Medulla oblongata (tissue), 1 donor: ENCODE measurements at regions not wholly inside any gene's neighbourhood (a gene's known extent, or its start where the extent isn't known, plus 50 kb on each side); places are given as distances from the start of the nearest gene placed in this dataset.

ENCODE experiments used
- DNase-seq: peaks from one replicate; pipeline ENCODE4 v3.0.0-alpha.2; 2015; ENCODE audit errors: extremely low spot score

DNA sequence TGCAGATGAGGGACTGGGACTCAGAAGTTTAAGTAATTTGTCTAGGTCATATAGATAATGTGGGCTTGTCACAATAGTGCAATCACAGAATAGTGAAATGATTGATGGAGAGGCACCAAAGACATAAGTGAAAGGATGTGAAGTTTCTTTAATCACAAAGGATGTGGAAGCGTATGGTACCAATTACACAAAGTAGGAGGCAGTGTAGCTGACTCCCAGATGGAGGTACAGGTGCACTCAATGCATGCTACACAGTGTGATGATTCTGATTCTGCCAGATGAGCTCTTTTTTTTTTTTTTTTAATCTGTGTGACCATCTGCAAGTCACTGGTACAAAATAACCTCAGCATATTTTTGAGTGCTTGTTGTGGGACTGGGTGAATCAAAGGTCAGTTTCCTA lies 411.3 kb downstream of the SPRY1 start:
- no peak for DNase-seq

DNA sequence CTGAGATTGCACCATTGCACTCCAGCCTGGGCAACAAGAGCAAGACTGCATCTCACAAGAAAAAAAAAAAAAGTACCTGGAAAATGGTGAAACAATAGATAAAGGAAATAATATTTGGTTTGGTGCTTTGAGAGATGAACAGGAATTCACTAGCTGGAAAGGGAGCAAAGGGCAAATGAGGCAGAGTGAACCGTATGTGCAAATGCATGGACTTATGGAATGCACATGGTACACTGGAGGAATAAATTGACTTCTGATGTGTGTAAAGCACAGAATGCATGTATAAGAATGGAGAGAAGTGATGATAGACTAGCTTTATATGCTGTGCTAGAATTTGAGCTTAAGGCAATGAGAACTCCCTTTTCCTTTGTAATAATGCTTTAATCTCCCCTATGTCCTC lies 413.3 kb downstream of the SPRY1 start:
- DNase-seq = no peak

DNA sequence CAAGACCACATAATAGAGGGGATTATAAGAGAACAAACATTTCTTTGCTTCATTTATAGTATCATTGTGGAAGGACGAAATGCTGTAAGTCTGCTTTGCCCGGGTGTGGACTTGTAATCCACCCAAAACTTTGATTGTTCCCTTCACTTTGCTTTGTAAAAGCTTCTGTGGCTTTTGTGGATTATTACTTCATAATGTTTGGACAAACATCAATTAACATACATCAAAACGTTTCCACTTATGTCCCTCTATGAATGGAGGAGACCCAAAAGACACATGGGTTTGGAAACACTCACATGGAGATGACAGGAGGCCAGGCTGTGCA lies 415.4 kb downstream of the SPRY1 start:
- peak; percentile 3 for DNase-seq

DNA sequence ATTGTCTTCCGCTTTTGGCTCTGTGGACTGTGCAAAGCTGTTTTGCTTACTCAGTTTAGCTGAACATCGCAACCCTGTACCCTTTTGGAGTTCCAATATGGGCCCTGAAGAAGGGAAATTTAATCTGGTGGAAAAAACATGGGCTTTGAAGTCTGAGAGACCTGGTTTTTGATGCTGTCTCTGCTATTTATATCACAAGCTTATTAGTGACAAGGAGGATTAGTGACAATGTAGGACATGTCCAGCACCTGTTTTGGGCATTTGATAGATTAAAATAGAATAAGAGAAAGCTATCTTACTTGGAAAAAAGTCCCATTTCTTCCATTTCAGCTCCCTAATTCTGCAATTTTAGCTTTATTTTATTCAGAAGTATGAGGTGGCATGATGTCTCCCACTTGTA lies 417.3 kb downstream of the SPRY1 start:
- no peak for DNase-seq

DNA sequence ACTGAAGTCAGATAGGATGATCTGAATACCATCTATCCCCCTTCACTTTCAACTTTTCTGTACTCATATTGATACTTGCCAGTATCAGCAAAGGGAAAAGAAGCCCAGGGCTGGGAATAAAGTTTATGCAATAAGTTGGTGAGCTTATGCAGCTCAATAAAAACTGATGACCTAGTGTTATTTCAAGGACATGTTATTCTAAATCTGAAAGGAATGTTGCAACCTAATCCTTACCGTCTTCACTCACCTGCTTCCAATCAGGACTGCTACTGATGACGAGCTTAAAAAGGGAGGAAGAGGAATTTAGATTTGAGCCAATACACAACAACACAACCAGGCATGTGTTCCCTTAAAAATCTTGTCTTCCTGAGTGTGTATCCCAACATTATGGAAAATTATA lies 419.9 kb downstream of the SPRY1 start:
- no peak for DNase-seq

DNA sequence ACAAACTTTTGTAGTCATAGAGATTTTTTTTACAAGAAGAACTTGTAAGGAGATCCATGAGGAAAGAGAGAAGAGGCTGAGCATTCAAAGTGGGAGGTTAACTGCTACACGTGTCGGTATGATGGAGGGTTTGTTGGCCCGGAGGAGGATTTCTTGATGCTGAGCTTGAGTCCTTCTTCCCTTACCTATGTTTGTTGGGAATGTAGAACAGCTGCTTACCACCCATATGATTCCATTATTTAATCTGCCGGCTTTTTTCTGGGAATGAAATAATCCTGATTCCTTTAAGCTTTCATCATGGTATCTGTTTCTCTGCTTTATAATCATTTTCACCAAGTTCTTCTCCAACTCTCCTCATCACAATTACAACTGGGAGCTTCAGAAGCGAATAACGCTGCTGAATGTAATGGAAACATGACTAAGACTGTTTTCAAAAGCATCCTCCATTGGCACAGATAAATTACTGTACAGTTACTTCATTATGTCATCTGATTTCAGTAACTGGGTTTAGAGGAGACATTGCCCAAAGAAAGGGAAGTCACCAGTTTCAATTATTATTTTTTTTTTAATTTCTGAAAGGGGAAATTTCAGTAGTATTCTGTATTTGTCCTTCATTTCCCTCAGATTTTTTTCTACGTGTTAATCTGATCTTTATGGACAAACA lies 420.6 kb downstream of the SPRY1 start:
- DNase-seq = no peak

DNA sequence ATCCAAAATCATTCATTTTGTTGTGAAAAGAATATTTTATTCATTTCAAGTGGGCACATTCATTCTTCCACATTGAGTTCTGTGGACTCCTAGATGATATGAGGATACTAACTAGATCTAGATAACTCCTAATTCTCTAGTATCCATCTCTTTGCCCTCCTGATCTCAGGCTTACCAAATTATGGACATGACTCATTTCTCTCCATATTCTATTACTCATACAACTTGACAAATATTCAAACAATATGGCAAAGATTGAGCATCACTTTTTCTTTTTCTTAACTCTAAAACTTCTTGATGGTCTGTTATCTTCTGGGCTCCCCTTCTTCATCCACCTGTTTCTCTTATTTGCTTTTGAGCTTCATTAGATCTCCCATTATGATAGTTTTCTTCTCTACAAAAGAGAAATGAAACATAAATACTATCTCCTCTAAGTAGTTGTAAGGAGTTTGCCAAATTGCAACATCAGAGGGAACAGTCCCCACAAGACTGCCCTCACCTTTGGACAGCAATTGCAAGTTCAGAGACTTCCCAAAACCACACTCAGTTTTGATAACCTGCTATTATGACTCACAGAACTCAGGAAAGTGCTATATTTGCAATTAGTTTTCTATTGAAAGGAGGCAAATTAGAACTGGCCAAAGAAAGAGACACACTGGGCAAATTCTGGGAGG lies 422.9 kb downstream of the SPRY1 start:
- DNase-seq = no peak

DNA sequence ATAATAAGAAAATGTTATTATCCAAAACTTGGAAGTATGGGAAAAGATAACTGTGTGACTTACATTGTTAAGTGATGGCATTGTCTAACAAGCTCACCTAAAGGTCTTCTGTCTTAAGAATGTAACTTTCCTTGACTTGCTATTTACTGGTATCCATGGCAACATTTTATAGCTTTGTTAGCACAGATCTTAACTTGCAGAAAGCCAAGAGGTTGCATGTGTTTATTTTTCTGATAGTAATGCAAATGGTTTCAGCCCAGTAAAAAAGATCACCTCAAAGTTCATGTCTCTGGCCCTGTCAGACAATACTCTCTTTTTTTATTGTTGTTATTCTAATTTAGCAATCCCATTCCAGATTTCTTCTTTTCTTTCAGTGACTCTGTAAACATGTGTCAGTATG lies 425.3 kb downstream of the SPRY1 start:
- DNase-seq = no peak

DNA sequence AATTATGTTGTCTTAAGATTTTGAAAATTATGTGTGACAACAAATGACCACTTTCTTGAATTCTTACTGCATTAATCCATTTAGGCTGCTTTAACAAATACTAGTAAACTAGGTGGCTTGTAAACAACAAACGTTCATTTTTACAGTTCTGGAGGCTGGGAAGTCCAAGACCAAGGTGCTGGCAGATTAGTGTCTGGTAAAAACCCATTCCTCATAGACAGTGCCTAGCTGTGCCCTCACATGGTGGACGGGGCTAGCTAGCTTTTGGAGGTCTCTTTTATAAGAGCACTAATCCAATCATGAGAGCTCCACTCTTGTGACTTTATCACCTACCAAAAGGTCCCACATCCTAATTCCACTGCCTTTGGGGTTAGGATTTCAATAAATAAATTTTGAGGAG lies 425.8 kb downstream of the SPRY1 start:
- no peak for DNase-seq

DNA sequence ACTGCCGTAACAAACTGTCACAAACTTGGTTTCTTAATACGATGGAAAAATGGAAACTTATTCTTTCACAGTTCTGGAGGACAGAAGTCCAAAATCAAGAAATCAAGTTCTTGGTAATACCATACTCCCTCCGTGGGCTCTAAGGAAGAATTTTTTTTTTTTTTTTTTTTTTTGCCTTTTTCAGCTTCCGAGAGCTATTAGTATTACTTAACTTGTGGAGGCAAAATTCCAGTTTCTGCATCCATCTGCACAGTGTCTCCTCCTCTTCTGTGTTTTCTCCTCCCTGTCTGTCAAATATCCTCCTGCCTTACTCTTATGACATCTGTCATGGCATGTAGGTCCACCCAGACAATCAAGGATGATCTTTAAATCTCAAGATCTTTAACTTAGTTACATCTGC lies 426.6 kb downstream of the SPRY1 start:
- no peak for DNase-seq

DNA sequence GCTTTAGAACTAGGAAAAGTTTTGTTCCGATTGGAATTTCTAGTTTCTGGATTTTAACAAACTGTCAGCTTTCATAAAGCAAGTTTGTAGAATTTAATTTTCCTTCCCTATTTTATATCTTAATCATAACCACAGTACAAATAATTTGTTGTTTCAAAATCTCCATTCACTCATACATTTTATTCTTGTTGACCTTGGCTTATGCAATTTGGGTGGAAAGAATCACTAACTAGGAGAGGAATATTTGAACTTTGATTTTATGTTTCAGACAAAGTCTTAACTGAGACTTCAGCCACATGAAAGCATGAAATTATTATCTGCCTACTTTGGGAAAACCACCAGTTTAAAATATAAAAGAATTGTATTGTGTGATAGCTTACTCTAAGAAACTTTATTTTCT lies 427.9 kb downstream of the SPRY1 start:
- DNase-seq = no peak

DNA sequence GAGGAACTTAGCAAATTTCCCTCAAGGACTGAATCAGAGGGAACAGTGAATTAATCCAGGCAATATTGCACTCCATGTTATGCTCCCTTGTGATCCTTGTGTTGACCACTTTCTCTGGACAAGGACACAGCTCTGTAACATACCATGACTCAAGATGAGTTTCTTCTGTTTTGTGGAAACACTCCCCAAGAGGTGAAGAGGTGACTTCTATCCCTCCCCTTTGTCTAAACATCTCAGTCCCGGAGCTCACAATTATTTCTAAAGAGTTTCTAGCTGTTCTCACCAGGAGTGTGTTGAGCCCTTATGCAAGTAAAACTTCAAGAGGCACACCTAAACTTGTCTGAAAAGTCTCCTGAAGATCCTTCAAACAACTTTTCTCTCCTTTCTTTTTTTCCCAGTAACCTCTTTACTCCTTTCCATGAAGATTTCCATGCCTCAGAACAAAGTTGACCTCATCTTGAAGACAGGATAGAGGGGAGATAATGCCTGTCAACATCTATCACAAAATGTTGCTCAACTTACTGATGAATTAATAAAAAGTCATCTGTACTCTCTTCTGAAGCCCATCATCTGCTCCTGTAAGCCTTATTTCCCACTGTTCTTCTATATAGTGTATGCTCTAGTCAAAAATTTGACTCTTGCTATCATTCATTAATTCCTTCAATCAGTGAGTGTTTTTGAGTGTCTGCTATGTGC lies 429.1 kb downstream of the SPRY1 start:
- no peak for DNase-seq

DNA sequence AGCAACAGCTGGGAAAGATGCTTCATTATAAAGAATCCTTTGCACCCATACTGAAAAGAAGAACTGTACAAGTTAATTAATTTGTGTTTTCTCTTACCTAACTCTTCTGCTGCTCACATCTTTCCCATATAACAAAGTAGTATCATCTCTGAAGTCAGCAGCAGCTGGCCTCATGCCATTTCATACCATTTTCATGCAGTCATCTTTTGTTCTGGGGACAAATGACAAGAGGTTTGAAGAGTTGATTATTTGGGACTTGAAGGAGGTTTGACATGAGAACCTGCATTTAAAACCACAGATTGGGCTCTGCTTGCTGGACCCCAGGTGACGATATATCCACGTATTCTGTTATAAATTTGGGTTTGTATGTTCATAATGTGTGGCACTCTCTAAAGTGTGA lies 430.3 kb downstream of the SPRY1 start:
- no peak for DNase-seq

DNA sequence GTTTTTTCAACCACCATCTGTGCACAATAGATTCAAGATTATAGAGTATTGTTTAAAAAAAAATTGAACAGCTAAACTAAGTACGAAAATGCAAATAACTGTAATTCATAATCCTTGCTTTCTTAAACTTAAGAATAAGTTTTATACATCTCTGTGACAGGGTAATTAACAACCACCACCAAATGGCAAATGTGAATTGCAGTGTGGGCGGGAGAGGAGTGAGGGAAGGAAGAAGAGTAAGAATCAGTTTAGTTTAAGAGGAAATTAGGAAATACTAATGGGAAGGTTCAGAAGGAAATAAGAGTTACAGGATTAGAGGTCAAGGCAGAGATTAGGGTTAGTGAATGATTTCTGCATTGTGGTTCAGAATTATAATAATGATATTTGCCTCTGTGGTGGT lies 430.9 kb downstream of the SPRY1 start:
- DNase-seq = no peak

DNA sequence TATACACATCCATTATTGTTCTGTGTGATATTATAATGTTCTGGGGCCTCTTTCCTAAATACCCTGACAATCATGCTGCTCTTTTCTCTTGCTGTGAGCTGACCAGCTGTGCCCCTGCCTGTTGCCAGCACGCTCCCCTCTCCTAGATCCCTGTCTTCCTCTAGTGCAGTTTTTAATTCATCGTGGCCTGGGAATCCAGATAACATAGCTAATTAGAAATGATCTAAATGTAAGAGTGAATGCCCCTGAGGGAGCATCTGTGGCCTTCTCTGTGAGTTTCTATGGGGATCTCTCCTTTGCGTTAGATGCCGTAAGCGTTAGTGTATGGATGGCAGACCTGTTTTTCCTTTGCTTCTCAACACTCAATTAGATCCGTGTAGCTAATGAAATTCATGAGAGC lies 434.3 kb downstream of the SPRY1 start:
- no peak for DNase-seq

DNA sequence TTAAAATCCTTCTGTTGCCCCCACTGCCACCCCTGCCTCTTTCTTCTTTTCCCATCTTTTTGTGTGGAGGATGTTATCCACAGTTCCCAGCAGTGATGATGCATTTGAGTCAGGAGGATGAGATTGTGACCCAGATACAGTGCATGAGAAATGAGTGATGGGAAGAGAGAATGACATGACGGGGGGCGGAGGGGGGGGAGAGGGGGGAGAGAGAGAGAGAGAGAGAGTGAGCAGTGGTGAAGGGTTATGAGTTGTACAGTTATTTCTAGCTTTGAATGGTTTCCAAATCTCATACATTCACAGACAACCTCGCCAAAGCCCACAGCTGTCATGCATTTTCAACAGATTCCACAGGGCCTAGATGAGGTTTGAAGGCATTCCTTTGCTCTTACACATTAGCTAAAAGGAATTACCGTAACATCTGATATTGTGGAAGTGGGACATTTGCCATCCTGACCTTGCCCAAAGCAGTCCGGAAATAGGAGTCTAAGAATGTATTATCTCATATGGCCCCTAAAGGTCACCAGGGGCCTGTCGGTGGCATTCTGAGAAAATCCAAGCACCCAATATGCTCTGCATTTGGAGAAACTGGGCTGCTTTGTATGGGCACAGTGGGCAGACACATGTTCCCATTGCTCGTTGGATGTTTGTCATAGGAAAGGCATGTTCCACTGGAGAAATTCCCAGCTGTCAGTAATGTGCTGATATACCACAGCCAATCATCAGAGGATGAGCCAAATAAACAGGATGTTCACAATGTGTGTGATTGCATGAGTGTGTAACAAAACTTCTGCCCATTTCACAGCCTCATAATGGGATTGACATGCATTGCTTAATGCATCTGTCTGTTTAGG lies 435.8 kb downstream of the SPRY1 start:
- no peak for DNase-seq

DNA sequence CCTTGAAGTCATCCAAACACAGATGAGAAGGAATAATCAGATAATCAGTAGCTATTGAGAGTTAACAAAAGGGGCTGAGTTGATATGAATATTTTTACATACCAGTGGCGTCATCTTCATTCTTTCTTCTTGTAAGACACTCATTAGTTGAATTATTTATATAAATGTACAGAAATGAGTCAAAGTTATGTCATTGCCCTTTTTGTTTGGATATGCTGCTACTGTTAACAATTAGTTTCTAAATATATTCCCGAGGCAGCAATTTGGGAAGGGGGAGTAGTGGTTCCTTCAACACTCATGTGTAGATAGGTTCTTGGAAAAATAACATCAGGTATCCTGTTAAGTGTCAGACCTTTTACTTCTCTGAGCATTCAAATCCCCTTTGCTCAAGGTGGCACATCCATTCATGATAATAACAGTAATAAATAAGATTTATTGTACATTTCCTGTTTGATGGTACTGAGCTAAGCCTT lies 436.6 kb downstream of the SPRY1 start:
- no peak for DNase-seq

DNA sequence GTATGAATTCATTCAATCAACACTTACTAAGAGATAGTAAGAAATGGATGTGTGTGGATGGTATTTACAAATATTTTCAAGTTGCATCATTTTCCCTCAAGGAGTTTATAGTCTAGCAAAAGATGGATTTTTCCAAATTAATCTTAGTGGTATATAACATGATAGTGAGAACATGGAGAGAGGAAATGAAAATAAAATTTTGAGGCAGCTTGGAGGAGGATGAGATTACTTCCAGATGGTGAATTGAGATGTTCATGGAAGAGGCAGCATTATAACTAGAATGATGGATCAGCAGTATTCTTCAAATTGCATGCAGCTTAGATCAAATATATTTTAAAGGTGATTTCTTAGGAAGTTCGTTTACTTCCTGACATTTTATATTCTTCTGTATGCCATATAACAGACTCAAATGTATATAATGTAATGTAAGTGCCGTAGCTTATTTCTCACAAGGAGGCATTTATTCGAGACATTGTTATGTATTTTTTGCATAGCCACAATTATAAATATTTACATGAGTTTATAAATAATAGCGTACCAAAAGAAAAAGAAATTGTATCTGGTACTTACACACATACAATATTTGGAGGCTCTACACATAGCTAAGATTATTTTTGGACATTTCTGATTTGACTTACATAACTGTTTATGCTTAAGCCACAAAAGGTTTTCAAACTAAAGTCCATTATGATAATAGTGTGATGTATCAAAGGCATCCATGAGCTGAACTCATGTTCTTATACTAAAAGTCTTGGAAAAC lies 439.4 kb downstream of the SPRY1 start:
- no peak for DNase-seq

DNA sequence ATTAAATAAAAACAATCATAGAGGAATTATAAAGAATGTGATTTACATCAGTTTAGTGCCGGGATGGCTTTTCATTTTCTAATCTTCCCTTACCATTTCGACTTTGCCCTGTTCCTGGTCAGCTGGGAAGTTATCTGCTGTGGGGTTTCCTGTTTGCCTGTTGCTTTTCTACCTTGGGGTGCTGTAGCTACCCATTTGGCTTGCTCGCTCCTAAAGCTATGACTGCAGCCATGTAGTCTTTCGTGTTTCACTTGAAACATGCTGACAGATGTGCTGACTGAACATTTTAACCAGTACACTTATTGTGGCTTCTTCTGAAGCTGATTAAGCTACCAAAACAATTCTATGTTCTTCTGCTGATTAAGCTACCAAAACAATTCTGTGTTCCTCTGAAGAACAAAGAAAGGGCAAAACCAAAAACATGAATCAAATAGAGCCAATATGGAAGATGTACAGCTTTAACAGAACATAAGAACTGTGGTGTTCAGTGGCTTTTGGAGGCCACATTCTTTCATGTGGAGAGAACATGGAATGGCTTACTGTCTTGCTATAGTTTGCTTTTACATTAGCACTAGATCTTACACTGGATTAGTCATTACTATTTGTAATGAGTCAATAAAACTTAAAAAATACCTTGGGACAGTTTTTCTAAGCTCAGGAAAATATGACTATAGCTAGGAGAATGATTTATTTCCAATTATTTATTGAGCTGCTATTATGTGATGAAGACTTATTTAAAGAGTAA lies 440.4 kb downstream of the SPRY1 start:
- no peak for DNase-seq

DNA sequence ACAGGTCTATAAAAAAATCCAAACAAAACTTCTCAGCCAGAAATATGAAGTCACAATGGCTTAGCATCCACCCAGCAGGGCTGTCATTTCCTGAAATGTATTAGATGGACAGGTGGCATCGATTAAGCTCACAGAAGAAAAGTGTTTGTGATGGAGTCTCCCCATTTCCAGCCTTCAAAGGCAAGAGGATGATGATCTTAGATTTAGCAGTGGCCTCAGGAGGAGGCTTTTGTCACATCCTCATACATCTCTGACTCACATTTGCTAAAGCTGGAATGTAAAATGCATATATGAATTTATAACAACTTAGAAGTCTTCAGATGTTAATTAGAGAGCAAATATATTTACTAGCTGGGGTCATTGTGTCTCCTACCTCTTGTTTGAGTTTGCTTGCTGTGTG lies 441.9 kb downstream of the SPRY1 start:
- DNase-seq = no peak

DNA sequence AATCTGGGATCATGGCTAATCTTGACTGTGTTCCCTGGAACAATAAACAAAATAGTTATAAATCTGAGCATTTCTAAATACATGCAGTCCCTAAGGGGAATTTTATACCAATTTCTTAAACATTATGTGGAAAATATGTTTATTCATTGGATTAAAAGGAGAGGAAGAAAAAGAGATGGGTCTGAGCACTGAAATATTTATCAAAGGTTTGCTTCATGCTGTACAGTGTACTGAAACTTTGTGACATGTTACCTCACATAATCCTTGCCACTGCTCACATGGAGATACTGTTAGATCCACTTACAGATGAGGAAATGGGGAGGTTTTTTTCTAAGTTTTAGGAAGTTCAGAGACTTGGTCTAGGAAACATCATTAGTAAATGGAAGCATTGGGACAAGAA lies 443.6 kb downstream of the SPRY1 start:
- no peak for DNase-seq
